ENCODE measurements at regions not wholly inside any gene's neighbourhood (a gene's known extent, or its start where the extent isn't known, plus 50 kb on each side); places are given as distances from the start of the nearest gene placed in this dataset.

DNA sequence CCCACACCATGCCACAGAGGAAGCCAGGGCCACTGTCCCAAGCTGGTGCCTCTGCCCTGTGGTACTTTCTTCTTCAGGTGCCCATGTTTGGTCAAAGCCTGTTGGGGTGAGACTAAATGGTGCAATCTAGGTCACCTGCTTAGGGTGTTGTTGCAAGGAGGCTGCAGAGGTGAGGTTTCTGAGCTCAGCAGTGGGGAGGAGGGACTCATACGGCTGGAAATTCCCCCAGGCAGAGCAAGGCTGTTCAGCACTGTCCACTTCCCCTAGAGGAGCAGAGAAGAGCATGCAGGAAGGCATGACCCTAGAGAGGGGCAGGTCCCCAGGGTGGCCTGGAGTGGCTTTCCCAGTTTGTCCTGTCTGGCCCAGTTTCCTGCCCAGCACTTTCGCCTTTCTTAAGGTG lies 211.0 kb downstream of the HAUS1 start:
- TF ChIP-seq CTCF (conservative IDR thresholded peaks at IDR 0.05; ENCODE audit: low read depth, low read length): no peak
- TF ChIP-seq EZH2 (IDR thresholded peaks at IDR 0.05; ENCODE audit: borderline replicate concordance, low read depth, low read length, poor library complexity, severe bottlenecking): no peak

All from A673 (cell line).